ENCODE measurements at regions not wholly inside any gene's neighbourhood (a gene's known extent, or its start where the extent isn't known, plus 50 kb on each side); places are given as distances from the start of the nearest gene placed in this dataset.

GRCh38 chr13:80562433-80563156 is 221.7 kb upstream of the SPRY2 start:
- WGBS, 2 experiments (ENCODE audit: extremely low coverage in 2 of 2, insufficient read length in 1 of 2): no CpG with 5 or more reads among the region's 4 CpGs
- no peak overlapping the region for H2AK5ac ChIP-seq (ENCODE audit: low read depth, low read length)
- no peaks in the 10 kb centered on the region for H3K9me3 ChIP-seq (ENCODE audit: control insufficient read depth, insufficient read depth, low read length)
- no peaks in the 10 kb centered on the region for H4K20me1 ChIP-seq (ENCODE audit: insufficient read depth, low read length)
- H2BK15ac ChIP-seq (ENCODE audit: low read depth, low read length): no peak overlapping the region
- DNase-seq (no peak), ATAC-seq (ENCODE audit: low read depth) (no peak)
- in situ Hi-C loops (cut with MboI; ENCODE audit: low sequenced_read_pairs) (no loop called here), dilution Hi-C loops (cut with HindIII; ENCODE audit: low sequenced_read_pairs, unreplicated experiment) (no loop called here), intact Hi-C loops (cut with micrococcal nuclease) (no loop called here)
- H2BK20ac ChIP-seq (ENCODE audit: low read depth, low read length): no peak overlapping the region
- H3K18ac ChIP-seq (ENCODE audit: low read depth, low read length): no peak overlapping the region
- no peak overlapping the region for H3K14ac ChIP-seq (replicated peaks; ENCODE audit: low read depth, low read length)
- ChIA-PET CTCF (no interaction called here), POLR2A (ENCODE audit: unreplicated experiment) (no interaction called here)
- no peak overlapping the region for H3K9ac ChIP-seq (ENCODE audit: low read depth, low read length)
- no peak overlapping the region for H3K4ac ChIP-seq (ENCODE audit: low read depth, low read length)
- no peak overlapping the region for H3K27ac ChIP-seq (ENCODE audit: insufficient read depth, low read length)
- H3K23ac ChIP-seq (ENCODE audit: low read depth, low read length): no peak overlapping the region
- H3K56ac ChIP-seq (ENCODE audit: extremely low read depth, insufficient read depth, low read length): no peak overlapping the region
- no peak overlapping the region for H4K91ac ChIP-seq (ENCODE audit: insufficient read depth, low read depth, low read length)
- no peak overlapping the region for H3K4me3 ChIP-seq (ENCODE audit: insufficient read depth, low read depth, low read length)
- no peak overlapping the region for H2BK120ac ChIP-seq (ENCODE audit: low read depth, low read length)
- no peak overlapping the region for H3K4me2 ChIP-seq (ENCODE audit: low read depth, low read length)
- no peaks in the 10 kb centered on the region for H3K27me3 ChIP-seq (ENCODE audit: control insufficient read depth, insufficient read depth, low read length)
- TF ChIP-seq CHD1 (IDR thresholded peaks at IDR 0.05; ENCODE audit: low read depth, low read length): no peak
- TF ChIP-seq POLR2A (IDR thresholded peaks at IDR 0.05; ENCODE audit: low read depth, low read length): no peak
- TF ChIP-seq MAZ (IDR thresholded peaks at IDR 0.05; ENCODE audit: borderline replicate concordance, low read depth, low read length): no peak
- TF ChIP-seq, protein P1, sequence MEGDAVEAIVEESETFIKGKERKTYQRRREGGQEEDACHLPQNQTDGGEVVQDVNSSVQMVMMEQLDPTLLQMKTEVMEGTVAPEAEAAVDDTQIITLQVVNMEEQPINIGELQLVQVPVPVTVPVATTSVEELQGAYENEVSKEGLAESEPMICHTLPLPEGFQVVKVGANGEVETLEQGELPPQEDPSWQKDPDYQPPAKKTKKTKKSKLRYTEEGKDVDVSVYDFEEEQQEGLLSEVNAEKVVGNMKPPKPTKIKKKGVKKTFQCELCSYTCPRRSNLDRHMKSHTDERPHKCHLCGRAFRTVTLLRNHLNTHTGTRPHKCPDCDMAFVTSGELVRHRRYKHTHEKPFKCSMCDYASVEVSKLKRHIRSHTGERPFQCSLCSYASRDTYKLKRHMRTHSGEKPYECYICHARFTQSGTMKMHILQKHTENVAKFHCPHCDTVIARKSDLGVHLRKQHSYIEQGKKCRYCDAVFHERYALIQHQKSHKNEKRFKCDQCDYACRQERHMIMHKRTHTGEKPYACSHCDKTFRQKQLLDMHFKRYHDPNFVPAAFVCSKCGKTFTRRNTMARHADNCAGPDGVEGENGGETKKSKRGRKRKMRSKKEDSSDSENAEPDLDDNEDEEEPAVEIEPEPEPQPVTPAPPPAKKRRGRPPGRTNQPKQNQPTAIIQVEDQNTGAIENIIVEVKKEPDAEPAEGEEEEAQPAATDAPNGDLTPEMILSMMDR (conservative IDR thresholded peaks at IDR 0.05; ENCODE audit: low read depth, low read length): no peak
- no peak for TF ChIP-seq MAFK (IDR thresholded peaks at IDR 0.05; ENCODE audit: low read depth, low read length)
- TF ChIP-seq SMC3 (IDR thresholded peaks at IDR 0.05; ENCODE audit: low read depth, low read length): no peak
- TF ChIP-seq, protein P2, sequence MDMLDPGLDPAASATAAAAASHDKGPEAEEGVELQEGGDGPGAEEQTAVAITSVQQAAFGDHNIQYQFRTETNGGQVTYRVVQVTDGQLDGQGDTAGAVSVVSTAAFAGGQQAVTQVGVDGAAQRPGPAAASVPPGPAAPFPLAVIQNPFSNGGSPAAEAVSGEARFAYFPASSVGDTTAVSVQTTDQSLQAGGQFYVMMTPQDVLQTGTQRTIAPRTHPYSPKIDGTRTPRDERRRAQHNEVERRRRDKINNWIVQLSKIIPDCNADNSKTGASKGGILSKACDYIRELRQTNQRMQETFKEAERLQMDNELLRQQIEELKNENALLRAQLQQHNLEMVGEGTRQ (IDR thresholded peaks at IDR 0.05; ENCODE audit: low read depth, low read length): no peak
- TF ChIP-seq RFX5 (IDR thresholded peaks at IDR 0.05; ENCODE audit: low read depth, low read length): no peak
- TF ChIP-seq FOS (IDR thresholded peaks at IDR 0.05; ENCODE audit: low read depth, low read length): no peak
- TF ChIP-seq RAD21 (IDR thresholded peaks at IDR 0.05; ENCODE audit: low read length): no peak
- TF ChIP-seq MXI1 (IDR thresholded peaks at IDR 0.05; ENCODE audit: borderline replicate concordance, low read depth, low read length): no peak
- no peak for TF ChIP-seq NFE2L2 (IDR thresholded peaks at IDR 0.05; ENCODE audit: low read depth, low read length)
- TF ChIP-seq CEBPB (IDR thresholded peaks at IDR 0.05; ENCODE audit: low read depth, low read length): no peak
- no peak for TF ChIP-seq RCOR1 (IDR thresholded peaks at IDR 0.05; ENCODE audit: insufficient replicate concordance, low read length)
- TF ChIP-seq BHLHE40 (IDR thresholded peaks at IDR 0.05; ENCODE audit: low read depth, low read length): no peak
- no peak for TF ChIP-seq ELK1 (IDR thresholded peaks at IDR 0.05; ENCODE audit: borderline replicate concordance, low read depth, low read length)
- H4K8ac ChIP-seq (ENCODE audit: low read depth in 2 of 2, low read length in 2 of 2): no peak overlapping the region
- no peaks in the 10 kb centered on the region for H3K36me3 ChIP-seq (ENCODE audit: control insufficient read depth, insufficient read depth, low read length)
- no TSS peak for BruUV-seq (replicated peaks)
- H3K9me1 ChIP-seq (ENCODE audit: insufficient read depth, low read length): no peaks in the 10 kb centered on the region
- H2AFZ ChIP-seq (replicated peaks; ENCODE audit: low read length, poor library complexity): no peak overlapping the region
- H2AK9ac ChIP-seq (replicated peaks; ENCODE audit: low read depth, low read length, poor library complexity): no peak overlapping the region
- no peak overlapping the region for H2BK5ac ChIP-seq (ENCODE audit: low read depth, low read length, poor library complexity, severe bottlenecking)
- no peak overlapping the region for H4K5ac ChIP-seq (ENCODE audit: low read depth, low read length)
- H3K4me1 ChIP-seq (ENCODE audit: control insufficient read depth, insufficient read depth, low read length): no peaks in the 10 kb centered on the region
- no peaks in the 10 kb centered on the region for H3K79me1 ChIP-seq (ENCODE audit: low read depth in 1 of 2, low read length in 2 of 2)

Data from IMR-90 (cell line).